HepG2 (cell line): ENCODE measurements at regions not wholly inside any gene's neighbourhood (a gene's known extent, or its start where the extent isn't known, plus 50 kb on each side); places are given as distances from the start of the nearest gene placed in this dataset.

Experiments used
- ATAC-seq: fragments of 200-7000 bp; cut with Tn5 transposase; 3 replicates; pipeline ENCODE4 v1.9.1; 2020; ENCODE audit warnings: mild to moderate bottlenecking, moderate library complexity
- BruUV-seq: library from RNA; stranded (reverse); fragments of 400-500 nt; replicated peaks from 2 replicates; lab custom pipeline; 2021; lab: Mats Ljungman, UMichigan
- CTCF ChIA-PET: fragments of 300-600 bp; formaldehyde crosslinking; extraction: SDS; loops from one replicate; lab custom pipeline; 2021; ENCODE audit warnings: low total read pairs, inconsistent platforms, low intra/inter-chr PET ratio; lab: Yijun Ruan, JAX
- POLR2A ChIA-PET: fragments of 350-600 bp; sonication (Branson Sonifier 250); formaldehyde crosslinking; loops from one replicate; lab custom pipeline; 2020; ENCODE audit warnings: antibody characterized with exemption, inconsistent platforms; lab: Yijun Ruan, JAX
- DNase-seq: peaks from one replicate; pipeline ENCODE4 v3.0.0-alpha.2; 2015; ENCODE audit warnings: low spot score
- FAIRE-seq: peaks from 3 replicates; lab custom pipeline; 2011; peaks lifted over from hg19 to GRCh38; lab: Jason Lieb, UNC
- H2AFZ ChIP-seq: one replicate; pipeline ENCODE4 v1.6.1; 2011; ENCODE audit warnings: low read length, inconsistent platforms
- H3K27ac ChIP-seq: fragments of 300-600 bp; 3 replicates; pipeline ENCODE4 v1.8.0; 2011; ENCODE audit warnings: mixed run types, mild to moderate bottlenecking, mixed read lengths, low read length, inconsistent platforms; ENCODE audit not compliant: insufficient read depth; ENCODE audit errors: extremely low read length
- H3K27me3 ChIP-seq, 2 experiments: fragments of 200-600 bp in 1 of 2; 2 replicates in 1 of 2; 3 replicates in 1 of 2; pipeline versions ENCODE4 v1.6.0 to v1.8.0; 2011; ENCODE audit warnings: low read length in 2 of 2, mild to moderate bottlenecking in 2 of 2, moderate library complexity in 2 of 2, inconsistent platforms in 1 of 2; ENCODE audit not compliant: insufficient read depth in 2 of 2, control insufficient read depth in 1 of 2
- H3K36me3 ChIP-seq, 2 experiments: fragments of 200-600 bp in 1 of 2; replicated peaks in 1 of 2; 2 replicates in 1 of 2; 3 replicates in 1 of 2; pipeline versions ENCODE4 v1.5.1 to v1.8.0; 2011; ENCODE audit warnings: low read length in 2 of 2, inconsistent platforms in 1 of 2; ENCODE audit not compliant: insufficient read depth in 2 of 2, control insufficient read depth in 1 of 2
- H3K4me1 ChIP-seq: 2 replicates; pipeline ENCODE4 v1.5.1; 2012; ENCODE audit warnings: low read length, inconsistent platforms; ENCODE audit not compliant: insufficient read depth
- H3K4me2 ChIP-seq: 2 replicates; pipeline ENCODE4 v1.6.0; 2011; ENCODE audit warnings: low read depth, low read length, inconsistent platforms
- H3K4me3 ChIP-seq, 3 experiments: fragments of 200-600 bp in 1 of 3; sonication (generic), shearing (Covaris generic) in 1 of 3; replicated peaks in 1 of 3; 2 replicates each; pipeline ENCODE4 v1.5.1; 2011 to 2016; ENCODE audit warnings: low read length in 3 of 3, inconsistent platforms in 2 of 3, low read depth in 2 of 3, mild to moderate bottlenecking in 2 of 3, control low read depth in 1 of 3, mixed read lengths in 1 of 3; ENCODE audit not compliant: insufficient read depth in 1 of 3
- H3K79me2 ChIP-seq: one replicate; pipeline ENCODE4 v1.6.1; 2011; ENCODE audit warnings: low read length, inconsistent platforms; ENCODE audit not compliant: insufficient read depth
- H3K9ac ChIP-seq: 2 replicates; pipeline ENCODE4 v1.6.0; 2011; ENCODE audit warnings: mild to moderate bottlenecking, low read depth, low read length, inconsistent platforms; ENCODE audit not compliant: insufficient read depth
- H3K9me3 ChIP-seq: 2 replicates; pipeline ENCODE4 v1.5.1; 2012; ENCODE audit warnings: mild to moderate bottlenecking, low read length
- H4K20me1 ChIP-seq: 2 replicates; pipeline ENCODE4 v1.6.0; 2011; ENCODE audit warnings: inconsistent platforms, mild to moderate bottlenecking, low read length, moderate library complexity; ENCODE audit not compliant: insufficient read depth
- ESRRA ChIP-seq: sonication (generic); formaldehyde crosslinking; IDR thresholded peaks from 2 replicates; pipeline ENCODE4 v1.5.1; 2020; ENCODE audit warnings: mild to moderate bottlenecking, low read depth, missing genetic modification reagents
- GATA4 ChIP-seq: sonication (generic); IDR thresholded peaks from 2 replicates; pipeline ENCODE4 v1.6.1; 2016; ENCODE audit warnings: antibody characterized with exemption, low read depth, borderline replicate concordance
- IRF1 ChIP-seq: sonication (generic); formaldehyde crosslinking; IDR thresholded peaks from 2 replicates; pipeline ENCODE4 v1.4.0; 2020; ENCODE audit warnings: low read depth, mild to moderate bottlenecking, missing genetic modification reagents
- PHF20 ChIP-seq: sonication (generic); formaldehyde crosslinking; IDR thresholded peaks from 2 replicates; pipeline ENCODE4 v1.5.0; 2020; ENCODE audit warnings: mild to moderate bottlenecking, missing genetic modification reagents
- SIX1 ChIP-seq: sonication (generic); formaldehyde crosslinking; IDR thresholded peaks from 2 replicates; pipeline ENCODE4 v1.4.0; 2020; ENCODE audit warnings: missing genetic modification reagents, borderline replicate concordance
- SNRNP70 ChIP-seq: fragments of 200-400 bp; formaldehyde crosslinking; IDR thresholded peaks from 2 replicates; pipeline ENCODE4 v1.6.1; 2017; ENCODE audit warnings: mild to moderate bottlenecking, low read depth, low read length, moderate library complexity
- TAF1 ChIP-seq: sonication (generic); formaldehyde crosslinking; IDR thresholded peaks from 2 replicates; pipeline ENCODE4 v1.4.0; 2020; ENCODE audit warnings: missing genetic modification reagents
- TBX2 ChIP-seq: sonication (generic); formaldehyde crosslinking; IDR thresholded peaks from 2 replicates; pipeline ENCODE4 v1.5.0; 2020; ENCODE audit warnings: missing genetic modification reagents, mild to moderate bottlenecking, borderline replicate concordance
- ZBTB3 ChIP-seq: sonication (generic); formaldehyde crosslinking; IDR thresholded peaks from 2 replicates; pipeline ENCODE4 v1.4.0; 2020; ENCODE audit warnings: low read depth, mild to moderate bottlenecking, moderate library complexity, missing genetic modification reagents, borderline replicate concordance
- ZNF142 ChIP-seq: sonication (generic); formaldehyde crosslinking; IDR thresholded peaks from 2 replicates; pipeline ENCODE4 v1.4.0; 2020; ENCODE audit warnings: missing genetic modification reagents
- ZNF205 ChIP-seq: IDR thresholded peaks from 2 replicates; pipeline ENCODE4 v1.6.1; 2018; ENCODE audit warnings: missing biosample characterization, missing genetic modification reagents
- ZNF260 ChIP-seq: sonication (generic); formaldehyde crosslinking; IDR thresholded peaks from 2 replicates; pipeline ENCODE4 v1.4.0; 2020; ENCODE audit warnings: missing genetic modification reagents, low read depth, mild to moderate bottlenecking, borderline replicate concordance
- ZNF337 ChIP-seq: sonication (generic); formaldehyde crosslinking; IDR thresholded peaks from 2 replicates; pipeline ENCODE4 v1.5.1; 2020; ENCODE audit warnings: missing genetic modification reagents, low read depth, mild to moderate bottlenecking, borderline replicate concordance
- ZNF737 ChIP-seq: sonication (generic); formaldehyde crosslinking; IDR thresholded peaks from 2 replicates; pipeline ENCODE4 v1.5.0; 2020; ENCODE audit warnings: missing genetic modification reagents, mild to moderate bottlenecking, borderline replicate concordance
- ZSCAN30 ChIP-seq: sonication (generic); formaldehyde crosslinking; IDR thresholded peaks from 2 replicates; pipeline ENCODE4 v1.5.0; 2020; ENCODE audit warnings: mild to moderate bottlenecking, missing genetic modification reagents
- WGBS: methylation state at CpG from one replicate; pipeline ENCODE4 v1.1.6; 2017; ENCODE audit warnings: low lambda C conversion rate; 5-methylcytosine and 5-hydroxymethylcytosine counted together
- in situ Hi-C: cut with HindIII; loops from 2 replicates; pipeline ENCODE4 v1.10.0; 2017; ENCODE audit warnings: low pct_unique_long_range_greater_than_20kb; ENCODE audit not compliant: extremely low pct_ligation_motif_present
- intact Hi-C: fragments of 100-400 bp; cut with micrococcal nuclease; formaldehyde crosslinking; loops from one replicate; pipeline ENCODE4 v1.10.0; 2022; ENCODE audit not compliant: unreplicated experiment

- Histone ChIP-seq H3K79me2 (no peaks in the 10 kb centered on the region), H3K4me2 (no peak overlapping the region), H3K27ac (no peak overlapping the region), H3K4me3 (no peak overlapping the region), H4K20me1 (no peaks in the 10 kb centered on the region), H3K9ac (no peak overlapping the region), H3K27me3 (no peaks in the 10 kb centered on the region), H3K36me3 (no peaks in the 10 kb centered on the region), H3K4me1 (no peaks in the 10 kb centered on the region), H2AFZ (no peak overlapping the region), H3K9me3 (no peaks in the 10 kb centered on the region)
- WGBS: 2% methylated on average over 7 of the region's 7 CpGs
- BruUV-seq: no TSS peak
- CTCF ChIA-PET: no interaction called here
- FAIRE-seq (no peak), ATAC-seq (no peak), DNase-seq (no peak)
- intact Hi-C loops (no loop called here), in situ Hi-C loops (no loop called here)
- POLR2A ChIA-PET: no interaction called here
- TF ChIP-seq GATA4 (no peak), ESRRA (CRISPR knock-in tag) (no peak), IRF1 (CRISPR knock-in tag) (no peak), TBX2 (CRISPR knock-in tag) (no peak), ZSCAN30 (CRISPR knock-in tag) (no peak), SNRNP70 (no peak), ZBTB3 (CRISPR knock-in tag) (no peak), ZNF205 (no peak), ZNF260 (no peak), SIX1 (no peak), ZNF142 (CRISPR knock-in tag) (no peak), TAF1 (no peak), PHF20 (CRISPR knock-in tag) (no peak), ZNF737 (CRISPR knock-in tag) (no peak), ZNF337 (CRISPR knock-in tag) (no peak)
Measured at GRCh38 chr18:24850532-24850931, 390.1 kb downstream of the HRH4 start.
